Stimulated activated memory B cell treated with anti-CD40 and anti-IgM and Interleukin-4, amounts not matched to agents 10 μg/mL and 1 μg/mL and 100 μg/mL, for 72 hours (primary cell): ENCODE measurements at regions not wholly inside any gene's neighbourhood (a gene's known extent, or its start where the extent isn't known, plus 50 kb on each side); places are given as distances from the start of the nearest gene placed in this dataset.
A peak's percentile ranks its signal among the peaks of the same experiment; 100 is the strongest.

Experiments
- ATAC-seq: fragments of 150-1000 bp; cut with Tn5 transposase; 2 replicates; pipeline ENCODE4 v1.10.0; 2021
- H3K27ac Mint-ChIP-seq: one replicate; pipeline ENCODE4 v1.8.0; 2022; ENCODE audit warnings: mild to moderate bottlenecking, mixed read lengths
- H3K27me3 Mint-ChIP-seq: one replicate; pipeline ENCODE4 v1.8.0; 2022; ENCODE audit warnings: mixed read lengths
- H3K36me3 Mint-ChIP-seq: one replicate; pipeline ENCODE4 v1.8.0; 2022; ENCODE audit warnings: mixed read lengths
- H3K4me1 Mint-ChIP-seq: one replicate; pipeline ENCODE4 v1.8.0; 2022; ENCODE audit warnings: mixed read lengths
- H3K4me3 Mint-ChIP-seq: one replicate; pipeline ENCODE4 v1.8.0; 2022; ENCODE audit warnings: mild to moderate bottlenecking, moderate library complexity, mixed read lengths
- H3K9me3 Mint-ChIP-seq: one replicate; pipeline ENCODE4 v1.8.0; 2022; ENCODE audit warnings: mixed read lengths

DNA sequence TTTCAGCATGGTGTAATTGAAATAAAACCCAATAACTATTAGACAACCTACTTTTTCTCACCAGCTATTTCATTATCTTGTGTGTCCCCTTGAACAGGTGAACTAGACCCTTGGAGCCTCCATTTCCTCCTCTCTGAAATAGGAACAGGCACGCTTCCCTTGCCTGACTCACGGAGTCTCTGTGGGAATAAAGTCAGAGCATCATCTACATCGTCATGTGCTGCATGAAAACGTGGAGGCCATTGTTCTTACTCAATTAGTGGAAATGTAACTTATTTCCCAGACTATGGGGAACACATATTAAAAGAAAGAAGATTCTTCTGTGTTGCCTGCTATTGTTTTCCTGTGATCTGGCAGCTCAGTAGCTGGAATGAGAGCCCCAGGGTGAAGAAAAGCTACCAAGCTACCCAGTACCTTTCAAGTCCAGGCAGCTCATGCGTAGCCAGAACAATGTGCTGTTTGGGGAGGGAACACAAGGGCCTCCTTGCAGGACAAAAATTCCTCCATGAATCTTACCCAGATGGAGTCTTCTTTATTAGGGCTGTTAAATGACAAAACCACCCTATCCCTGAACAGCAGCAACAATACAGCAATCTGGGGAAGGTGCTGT, 59.8 kb downstream of the SOX11 start:
- Mint-ChIP-seq H3K36me3 (no peaks in the 10 kb centered on the region), H3K4me3 (no peak overlapping the region), H3K27ac (no peak overlapping the region), H3K27me3 (no peaks in the 10 kb centered on the region), H3K4me1 (no peaks in the 10 kb centered on the region), H3K9me3 (no peaks in the 10 kb centered on the region)
- no peak for ATAC-seq

DNA sequence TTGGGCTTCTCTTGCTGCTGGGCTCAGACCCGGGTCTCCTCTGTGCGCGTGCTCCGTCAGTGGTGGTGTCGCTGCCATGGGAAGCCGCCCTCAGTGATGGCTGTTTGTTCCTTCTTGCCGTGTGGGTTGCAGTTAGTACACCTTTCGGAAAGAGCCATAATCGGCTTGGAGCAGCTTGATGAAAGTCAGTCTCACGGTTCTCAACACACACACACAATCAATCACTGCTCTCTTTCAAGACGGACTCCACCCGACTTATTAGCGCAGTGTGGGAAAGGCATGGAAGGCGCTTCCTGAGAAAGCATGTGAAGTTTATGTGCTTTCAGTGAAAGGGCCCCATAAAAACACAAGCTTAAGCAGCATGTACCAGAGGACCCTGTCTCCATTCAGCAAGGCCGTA, 64.1 kb downstream of the SOX11 start:
- Mint-ChIP-seq H3K36me3 (no peaks in the 10 kb centered on the region), H3K27me3 (no peaks in the 10 kb centered on the region), H3K9me3 (no peaks in the 10 kb centered on the region), H3K4me3 (no peak overlapping the region), H3K4me1 (no peaks in the 10 kb centered on the region), H3K27ac (no peak overlapping the region)
- no peak for ATAC-seq

DNA sequence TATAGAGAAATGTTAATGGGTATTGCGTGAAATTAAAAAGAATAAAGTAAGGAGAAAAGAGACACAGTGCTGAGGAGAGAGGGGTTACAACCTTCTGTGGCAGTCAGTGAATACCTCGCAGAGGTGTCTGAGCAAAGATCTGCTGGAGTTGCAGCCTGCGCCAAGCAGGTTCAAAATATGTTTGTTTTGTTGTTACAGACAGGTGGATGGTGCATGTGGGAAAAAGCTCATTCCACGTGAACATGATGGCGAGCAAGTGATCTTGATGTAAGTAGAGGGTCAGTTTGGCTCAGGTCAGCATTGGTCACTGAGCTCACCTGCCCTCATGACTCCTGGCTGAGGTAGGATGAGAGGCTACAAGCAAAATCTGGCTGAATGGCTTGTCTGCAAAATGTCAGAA, 66.2 kb downstream of the SOX11 start:
- H3K27me3 Mint-ChIP-seq, result no peaks in the 10 kb centered on the region
- H3K4me3 Mint-ChIP-seq, result no peak overlapping the region
- H3K9me3 Mint-ChIP-seq, result peaks cover 3% of the 10 kb centered on the region
- H3K36me3 Mint-ChIP-seq, result no peaks in the 10 kb centered on the region
- ATAC-seq, result no peak
- H3K4me1 Mint-ChIP-seq, result no peaks in the 10 kb centered on the region
- no peak overlapping the region for H3K27ac Mint-ChIP-seq

DNA sequence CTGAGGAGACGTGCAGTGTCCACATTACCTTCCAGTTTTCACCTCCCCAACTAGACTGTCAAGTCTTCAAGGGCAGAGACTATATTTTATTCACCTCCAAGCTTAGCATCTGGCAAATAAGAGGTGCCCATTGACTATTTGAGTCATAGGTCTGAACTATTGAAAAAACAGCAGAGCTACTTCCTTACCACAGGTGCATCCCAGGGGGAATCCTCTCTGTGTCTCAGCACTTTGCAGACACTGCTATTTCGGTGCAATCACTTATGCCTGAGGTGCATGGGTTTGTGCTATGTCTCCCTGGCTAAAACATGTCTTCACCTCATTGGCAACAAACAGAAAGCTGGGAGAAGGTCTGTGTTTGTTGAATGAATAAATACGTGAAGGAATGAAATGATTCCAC, 67.8 kb downstream of the SOX11 start:
- ATAC-seq, result peak; percentile 14
- H3K4me1 Mint-ChIP-seq, result no peaks in the 10 kb centered on the region
- H3K9me3 Mint-ChIP-seq, result peaks cover 3% of the 10 kb centered on the region

DNA sequence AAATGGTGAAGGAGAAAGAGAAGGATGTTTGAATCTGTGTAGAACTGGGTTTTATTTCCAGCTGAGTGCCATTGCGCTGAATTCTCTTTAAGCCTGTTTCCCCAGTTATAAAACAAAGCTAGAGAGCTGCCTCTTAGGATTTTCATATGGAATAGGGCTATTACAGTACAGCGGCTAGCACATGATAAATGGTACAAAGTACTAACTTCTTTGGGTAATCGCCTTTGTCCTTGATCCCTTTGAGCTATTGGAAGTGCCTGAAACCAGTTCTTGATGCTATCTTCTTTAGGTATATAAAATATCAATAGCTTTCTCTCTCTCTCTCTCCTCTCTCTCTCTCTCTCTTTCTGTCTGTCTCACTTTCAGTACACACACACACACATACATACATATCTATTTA, 71.3 kb downstream of the SOX11 start:
- no peaks in the 10 kb centered on the region for H3K4me1 Mint-ChIP-seq
- no peak overlapping the region for H3K27ac Mint-ChIP-seq
- H3K36me3 Mint-ChIP-seq, result no peaks in the 10 kb centered on the region
- H3K27me3 Mint-ChIP-seq, result no peaks in the 10 kb centered on the region
- H3K4me3 Mint-ChIP-seq, result no peak overlapping the region
- ATAC-seq, result no peak
- H3K9me3 Mint-ChIP-seq, result peaks cover 3% of the 10 kb centered on the region

More for the DNA sequence above, 67.8 kb downstream of the SOX11 start:
- Mint-ChIP-seq H3K4me3 (no peak overlapping the region), H3K36me3 (no peaks in the 10 kb centered on the region), H3K27me3 (no peaks in the 10 kb centered on the region), H3K27ac (no peak overlapping the region)

DNA sequence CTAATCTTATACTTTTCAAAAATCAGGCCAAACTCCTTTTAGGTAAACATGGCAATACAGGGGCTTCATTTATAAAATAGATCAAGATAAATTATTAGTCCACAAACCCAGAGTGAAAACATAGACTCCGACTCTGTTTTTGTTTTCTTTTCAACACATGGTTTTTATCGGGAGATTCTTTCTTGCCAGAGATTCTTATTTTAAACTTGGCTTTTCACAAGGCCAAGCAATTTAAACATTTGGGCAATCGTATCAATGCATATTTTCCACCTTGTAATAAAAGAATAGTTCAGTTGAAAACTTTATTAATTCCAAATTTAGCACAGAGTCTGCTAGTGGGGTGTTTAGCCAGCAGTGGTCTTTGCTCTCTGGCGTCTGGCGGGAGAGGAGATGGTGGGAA, 71.9 kb downstream of the SOX11 start:
- Mint-ChIP-seq H3K4me3 (no peak overlapping the region), H3K27ac (no peak overlapping the region), H3K4me1 (no peaks in the 10 kb centered on the region), H3K9me3 (peaks cover 3% of the 10 kb centered on the region), H3K36me3 (no peaks in the 10 kb centered on the region), H3K27me3 (no peaks in the 10 kb centered on the region)
- no peak for ATAC-seq

DNA sequence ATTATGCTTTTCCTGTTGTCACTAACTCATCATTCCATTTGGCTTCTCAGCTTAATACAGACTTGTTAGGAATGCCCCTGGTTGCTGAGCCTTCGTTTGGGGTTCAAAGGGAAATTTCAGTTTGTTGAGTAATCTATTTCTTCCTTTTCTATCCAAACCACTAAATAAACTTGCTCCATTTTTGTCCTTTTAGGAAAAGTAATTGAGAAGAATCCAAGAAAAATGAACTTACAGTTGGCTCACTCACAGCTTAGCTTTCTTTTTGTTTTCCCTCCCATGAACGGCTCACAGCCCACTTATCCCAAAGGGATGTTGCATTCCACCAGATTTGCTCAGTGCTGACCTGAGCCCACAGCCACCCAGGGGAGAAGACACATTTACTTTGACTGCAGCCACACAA, 73.9 kb downstream of the SOX11 start:
- Mint-ChIP-seq H3K4me1 (no peaks in the 10 kb centered on the region), H3K4me3 (no peak overlapping the region), H3K27me3 (no peaks in the 10 kb centered on the region), H3K36me3 (no peaks in the 10 kb centered on the region), H3K9me3 (peaks cover 3% of the 10 kb centered on the region), H3K27ac (no peak overlapping the region)
- no peak for ATAC-seq

DNA sequence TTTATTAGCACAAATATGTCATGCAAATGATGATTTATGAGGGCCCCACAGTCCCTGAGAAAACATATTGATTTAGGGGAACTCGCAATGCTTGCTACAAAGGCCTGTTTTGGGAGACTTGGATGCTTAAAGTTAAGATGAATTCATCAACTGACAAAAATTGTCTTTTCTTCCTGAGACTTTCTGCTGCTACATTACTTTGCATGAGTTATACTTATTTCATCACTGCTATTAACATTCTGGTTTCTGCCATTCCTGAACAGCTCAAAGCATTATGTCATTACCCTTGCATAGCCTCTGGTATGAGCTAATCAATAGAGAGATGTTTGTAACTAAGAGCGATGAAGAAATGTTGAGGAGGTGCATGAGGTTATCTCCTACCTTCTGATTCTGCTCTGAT, 74.4 kb downstream of the SOX11 start:
- H3K27ac Mint-ChIP-seq, result no peak overlapping the region
- peaks cover 3% of the 10 kb centered on the region for H3K9me3 Mint-ChIP-seq
- no peaks in the 10 kb centered on the region for H3K4me1 Mint-ChIP-seq
- no peak overlapping the region for H3K4me3 Mint-ChIP-seq
- no peaks in the 10 kb centered on the region for H3K36me3 Mint-ChIP-seq
- no peak for ATAC-seq
- H3K27me3 Mint-ChIP-seq, result no peaks in the 10 kb centered on the region

DNA sequence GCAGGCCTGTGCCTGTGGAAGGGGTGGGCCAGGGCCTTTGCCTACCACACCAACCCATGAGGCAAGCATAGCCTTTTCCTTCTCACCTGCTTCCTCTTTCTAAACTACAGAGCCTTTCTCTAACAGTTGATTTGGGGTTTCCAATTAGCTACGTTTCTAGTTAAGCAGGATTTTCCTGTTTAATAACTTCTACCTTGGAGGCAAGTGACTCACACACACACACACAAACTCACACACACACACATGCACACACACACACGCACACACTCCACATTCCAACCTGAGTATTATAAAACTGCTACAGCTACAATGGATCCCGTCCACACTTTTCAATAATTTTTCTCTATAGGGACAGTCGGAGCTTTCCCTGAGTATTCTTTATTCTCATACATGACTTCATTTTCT, 84.9 kb downstream of the SOX11 start:
- H3K27ac Mint-ChIP-seq, result no peak overlapping the region
- no peak for ATAC-seq
- no peak overlapping the region for H3K4me3 Mint-ChIP-seq
- H3K27me3 Mint-ChIP-seq, result no peaks in the 10 kb centered on the region
- no peaks in the 10 kb centered on the region for H3K4me1 Mint-ChIP-seq
- no peaks in the 10 kb centered on the region for H3K36me3 Mint-ChIP-seq
- peaks cover 2% of the 10 kb centered on the region for H3K9me3 Mint-ChIP-seq

DNA sequence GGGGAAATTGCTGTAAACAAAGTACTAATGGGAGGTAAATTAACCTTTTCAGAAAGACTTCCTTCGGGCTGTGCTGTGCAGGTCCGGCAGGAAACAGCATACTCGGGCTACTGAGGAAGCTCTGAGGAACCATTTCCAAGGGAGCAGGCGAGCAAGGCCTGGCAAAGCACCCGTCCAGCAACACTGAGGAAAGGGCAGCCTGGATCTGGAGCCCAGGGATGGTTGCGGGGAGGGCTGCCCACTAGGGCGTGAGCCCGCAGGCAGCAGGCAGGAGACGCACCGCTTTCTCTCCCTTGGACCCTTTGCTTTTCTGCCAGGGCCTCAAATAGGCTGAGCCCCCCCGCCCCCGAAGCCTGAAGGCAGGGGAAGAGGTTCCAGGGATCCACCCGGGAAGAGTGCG, 89.5 kb downstream of the SOX11 start:
- Mint-ChIP-seq H3K36me3 (no peaks in the 10 kb centered on the region), H3K9me3 (peaks cover 8% of the 10 kb centered on the region), H3K27me3 (no peaks in the 10 kb centered on the region), H3K4me1 (no peaks in the 10 kb centered on the region), H3K27ac (no peak overlapping the region), H3K4me3 (no peak overlapping the region)
- ATAC-seq, result no peak

DNA sequence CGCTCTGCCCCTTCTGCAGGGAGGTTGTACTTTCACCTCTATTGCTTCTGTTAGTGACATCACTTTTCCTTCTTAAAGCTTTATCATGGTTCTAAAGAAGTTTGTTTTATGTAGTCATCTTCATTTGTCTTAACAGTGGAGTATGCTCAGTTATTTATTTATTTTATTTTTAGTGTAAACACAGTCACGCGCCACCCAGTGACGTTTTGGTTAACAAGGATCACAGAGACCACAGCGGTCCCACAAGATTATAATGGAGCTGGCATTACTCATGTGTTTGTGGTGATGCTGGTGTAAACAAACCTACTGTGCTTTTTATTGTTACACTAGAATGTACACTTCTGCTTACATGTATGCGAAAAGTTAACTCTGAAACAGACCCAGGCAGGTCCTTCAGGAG, 89.9 kb downstream of the SOX11 start:
- Mint-ChIP-seq H3K27ac (no peak overlapping the region), H3K4me1 (no peaks in the 10 kb centered on the region), H3K4me3 (no peak overlapping the region), H3K9me3 (peaks cover 10% of the 10 kb centered on the region), H3K27me3 (no peaks in the 10 kb centered on the region), H3K36me3 (no peaks in the 10 kb centered on the region)
- no peak for ATAC-seq

DNA sequence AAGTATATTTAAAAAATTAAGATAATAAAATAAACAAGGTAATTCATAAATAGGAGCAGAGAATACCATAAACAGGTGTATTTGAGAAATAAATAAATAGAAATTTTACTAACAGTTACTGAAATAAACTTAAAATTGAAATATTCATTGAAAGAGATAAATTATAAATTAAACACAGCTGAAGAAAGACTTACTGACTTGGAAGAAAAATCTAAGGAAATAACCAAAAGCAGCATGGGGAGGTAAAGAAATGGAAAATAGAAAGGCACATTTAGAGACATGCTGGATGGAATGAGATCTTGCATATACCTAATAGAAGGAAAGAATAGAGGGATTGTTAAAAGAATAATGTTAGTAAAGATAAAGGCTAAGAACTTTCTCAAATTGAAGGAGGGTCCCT, 96.3 kb downstream of the SOX11 start:
- Mint-ChIP-seq H3K9me3 (peaks cover 18% of the 10 kb centered on the region), H3K36me3 (no peaks in the 10 kb centered on the region), H3K4me3 (no peak overlapping the region), H3K27me3 (no peaks in the 10 kb centered on the region), H3K4me1 (no peaks in the 10 kb centered on the region), H3K27ac (no peak overlapping the region)
- no peak for ATAC-seq

DNA sequence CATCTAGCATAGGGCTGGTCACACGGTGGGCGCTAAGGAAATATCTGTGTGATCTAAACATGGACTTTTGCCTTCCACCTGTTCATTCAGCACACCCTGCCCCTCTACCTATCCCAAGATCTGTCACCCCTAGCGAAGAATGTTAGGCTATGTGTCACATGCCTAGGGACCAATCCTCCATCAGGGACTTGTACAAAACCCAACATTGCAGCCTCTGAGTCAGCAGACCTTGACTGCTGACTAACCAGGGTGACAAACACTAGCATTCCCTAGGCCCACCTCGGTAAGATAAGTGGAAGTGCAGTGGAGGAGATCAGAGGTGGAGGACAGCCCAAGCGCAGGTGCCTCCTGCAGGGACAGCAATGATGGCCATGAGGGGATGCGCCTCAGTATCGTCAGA, 99.2 kb downstream of the SOX11 start:
- peaks cover 15% of the 10 kb centered on the region for H3K9me3 Mint-ChIP-seq
- no peaks in the 10 kb centered on the region for H3K4me1 Mint-ChIP-seq
- H3K4me3 Mint-ChIP-seq, result no peak overlapping the region
- H3K27me3 Mint-ChIP-seq, result no peaks in the 10 kb centered on the region
- no peak for ATAC-seq
- no peak overlapping the region for H3K27ac Mint-ChIP-seq
- no peaks in the 10 kb centered on the region for H3K36me3 Mint-ChIP-seq

DNA sequence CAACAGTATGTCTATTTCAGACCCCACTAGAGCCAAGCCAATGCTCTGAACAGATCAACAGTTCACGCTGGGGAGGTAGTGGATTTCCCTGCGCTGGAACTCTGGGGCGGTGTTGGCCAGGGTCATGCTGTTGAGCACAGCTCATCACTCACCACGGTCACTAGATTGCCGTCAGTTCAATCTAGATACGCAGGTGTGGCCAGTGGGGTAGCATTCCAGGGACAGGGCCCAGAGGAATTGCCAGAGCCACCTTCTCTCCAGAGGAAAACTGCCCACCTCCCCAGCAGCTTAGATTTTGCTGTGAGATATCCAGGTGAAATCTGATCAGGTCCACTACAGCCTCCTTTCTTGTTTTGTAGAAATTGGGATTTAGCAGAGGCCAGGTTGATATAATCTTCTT, 101.8 kb downstream of the SOX11 start:
- H3K4me1 Mint-ChIP-seq, result no peaks in the 10 kb centered on the region

DNA sequence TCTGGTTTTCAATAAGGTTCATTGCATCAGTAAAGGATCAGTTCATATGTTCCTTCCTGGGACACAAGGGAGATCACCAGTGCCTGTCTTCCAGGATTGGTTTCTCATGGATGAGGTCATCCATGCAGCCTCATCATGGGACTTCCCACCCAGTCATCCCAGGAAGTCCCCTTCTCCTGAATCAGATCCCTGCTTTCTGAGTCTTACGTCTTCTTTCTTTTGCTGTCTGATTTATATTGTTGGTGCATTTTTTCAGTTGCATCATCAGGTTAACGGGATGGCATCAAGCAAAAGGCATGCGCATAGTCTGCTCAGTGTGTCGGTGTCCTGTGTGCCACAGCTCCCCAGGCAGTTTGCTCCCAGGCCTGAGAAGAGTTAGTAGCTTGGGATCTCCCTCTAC, 105.9 kb downstream of the SOX11 start:
- Mint-ChIP-seq H3K9me3 (peaks cover 4% of the 10 kb centered on the region), H3K27me3 (no peaks in the 10 kb centered on the region), H3K4me1 (no peaks in the 10 kb centered on the region), H3K4me3 (no peak overlapping the region), H3K27ac (no peak overlapping the region), H3K36me3 (no peaks in the 10 kb centered on the region)
- ATAC-seq, result no peak

More for the DNA sequence above, 101.8 kb downstream of the SOX11 start:
- H3K36me3 Mint-ChIP-seq, result no peaks in the 10 kb centered on the region
- ATAC-seq, result no peak
- H3K27ac Mint-ChIP-seq, result no peak overlapping the region
- peaks cover 5% of the 10 kb centered on the region for H3K9me3 Mint-ChIP-seq
- no peaks in the 10 kb centered on the region for H3K27me3 Mint-ChIP-seq
- no peak overlapping the region for H3K4me3 Mint-ChIP-seq

DNA sequence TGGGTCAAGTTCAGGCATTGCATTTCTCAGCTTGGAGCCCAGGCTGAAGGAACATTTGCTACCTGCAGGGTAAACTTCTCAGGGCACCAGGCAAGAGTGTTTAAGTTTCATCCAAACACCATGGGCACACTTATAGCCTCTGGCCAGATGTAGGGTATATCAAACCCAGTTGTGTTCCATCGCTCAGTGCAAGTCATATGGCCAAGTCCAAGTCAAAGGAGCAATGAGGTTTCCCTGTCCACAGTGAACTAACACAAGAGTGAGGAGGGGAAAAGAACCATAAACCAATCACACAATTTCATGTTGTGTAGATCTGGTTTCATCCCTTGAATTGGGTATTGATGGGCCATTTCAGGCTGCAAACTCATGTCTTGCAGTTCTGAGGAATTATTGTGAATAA, 107.2 kb downstream of the SOX11 start:
- Mint-ChIP-seq H3K4me3 (no peak overlapping the region), H3K27ac (no peak overlapping the region), H3K9me3 (peaks cover 4% of the 10 kb centered on the region), H3K4me1 (no peaks in the 10 kb centered on the region), H3K27me3 (no peaks in the 10 kb centered on the region), H3K36me3 (no peaks in the 10 kb centered on the region)
- ATAC-seq, result no peak

DNA sequence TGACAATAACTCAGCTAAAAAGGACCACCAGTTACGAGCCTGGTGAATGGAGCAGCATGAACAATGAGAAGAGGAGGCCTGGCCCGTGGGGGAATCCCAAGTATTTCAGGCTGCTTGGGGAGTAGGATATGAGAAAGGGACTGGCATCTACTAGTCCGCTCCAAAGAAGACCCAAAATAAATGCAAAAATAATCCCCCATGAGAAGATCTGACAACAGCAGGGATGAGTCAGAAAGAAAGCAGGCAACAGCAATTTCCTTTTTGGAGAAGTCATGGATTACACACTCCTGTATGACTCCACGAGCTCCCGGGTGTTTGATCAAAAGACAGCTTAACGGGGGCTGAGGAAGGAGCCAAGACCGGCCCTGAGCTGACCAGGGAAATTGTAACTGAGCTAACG, 111.4 kb downstream of the SOX11 start:
- Mint-ChIP-seq H3K36me3 (no peaks in the 10 kb centered on the region), H3K4me1 (no peaks in the 10 kb centered on the region), H3K27me3 (no peaks in the 10 kb centered on the region), H3K4me3 (no peak overlapping the region), H3K27ac (no peak overlapping the region), H3K9me3 (peaks cover 8% of the 10 kb centered on the region)
- ATAC-seq, result no peak
